ENCODE measurements at regions not wholly inside any gene's neighbourhood (a gene's known extent, or its start where the extent isn't known, plus 50 kb on each side); places are given as distances from the start of the nearest gene placed in this dataset.
A peak's percentile ranks its signal among the peaks of the same experiment; 100 is the strongest.

- TF ChIP-seq FUBP1 (CRISPR knock-in tag; IDR thresholded peaks at IDR 0.05; ENCODE audit: borderline replicate concordance) (no peak; the same call in 1 of the 2 replicates), ZSCAN5A (CRISPR knock-in tag; IDR thresholded peaks at IDR 0.05; ENCODE audit: borderline replicate concordance) (no peak; the same call in 1 of the 2 replicates), TBP (CRISPR knock-in tag; IDR thresholded peaks at IDR 0.05) (no peak; the same call in 1 of the 2 replicates), ZNF616 (CRISPR knock-in tag; IDR thresholded peaks at IDR 0.05; ENCODE audit: low read depth) (peak; percentile 78; the same call in 1 of the 2 replicates), MED8 (CRISPR knock-in tag; IDR thresholded peaks at IDR 0.05; ENCODE audit: insufficient replicate concordance) (peak; percentile 99), AGO2 (optimal IDR thresholded peaks at IDR 0.05; ENCODE audit: low read depth, low read length) (no peak), GPN1 (CRISPR knock-in tag; IDR thresholded peaks at IDR 0.05; ENCODE audit: borderline replicate concordance) (no peak), SNAI1 (CRISPR knock-in tag; IDR thresholded peaks at IDR 0.05; ENCODE audit: borderline replicate concordance) (no peak), STAG1 (CRISPR knock-in tag; IDR thresholded peaks at IDR 0.05) (peak; percentile 58), CERS6 (CRISPR knock-in tag; IDR thresholded peaks at IDR 0.05) (no peak), CCAR2 (optimal IDR thresholded peaks at IDR 0.05; ENCODE audit: low read depth, low read length) (peak; percentile 10), ZNF207 (IDR thresholded peaks at IDR 0.05; ENCODE audit: borderline replicate concordance) (no peak), CBX1 (IDR thresholded peaks at IDR 0.05; ENCODE audit: low read depth) (peak; percentile 68), THAP8 (CRISPR knock-in tag; IDR thresholded peaks at IDR 0.05; ENCODE audit: borderline replicate concordance) (no peak), ATAD3A (CRISPR knock-in tag; IDR thresholded peaks at IDR 0.05) (no peak), ZGPAT (CRISPR knock-in tag; IDR thresholded peaks at IDR 0.05) (peak; percentile 99), HNF4A (CRISPR knock-in tag; IDR thresholded peaks at IDR 0.05) (peak; percentile 73), SKIL (CRISPR knock-in tag; IDR thresholded peaks at IDR 0.05; ENCODE audit: borderline replicate concordance) (peak; percentile 98), ZNF367 (CRISPR knock-in tag; IDR thresholded peaks at IDR 0.05; ENCODE audit: borderline replicate concordance) (no peak), HNRNPLL (IDR thresholded peaks at IDR 0.05; ENCODE audit: low read depth, low read length, poor library complexity, severe bottlenecking) (peak; percentile 70)
Measured at GRCh38 chr1:8211883-8212579, 105.9 kb upstream of the SLC45A1 start (continued).
